HEK293T (cell line): ENCODE measurements at regions not wholly inside any gene's neighbourhood (a gene's known extent, or its start where the extent isn't known, plus 50 kb on each side); places are given as distances from the start of the nearest gene placed in this dataset.

Experiments
- FOXM1 ChIP-seq: fragments of 450-650 bp; IDR thresholded peaks from 2 replicates; pipeline ENCODE4 v1.6.1; 2017; ENCODE audit warnings: mild to moderate bottlenecking, borderline replicate concordance
- PKNOX1 ChIP-seq: fragments of 450-650 bp; IDR thresholded peaks from 2 replicates; pipeline ENCODE4 v1.6.1; 2016
- SP1 ChIP-seq: fragments of 450-650 bp; IDR thresholded peaks from 2 replicates; pipeline ENCODE4 v1.6.1; 2017

GRCh38 chr17:33664116-33664840, 371.2 kb upstream of the ASIC2 start:
- TF ChIP-seq SP1 (no peak), FOXM1 (no peak), PKNOX1 (no peak)
